HEK293 (cell line): ENCODE measurements at regions not wholly inside any gene's neighbourhood (a gene's known extent, or its start where the extent isn't known, plus 50 kb on each side); places are given as distances from the start of the nearest gene placed in this dataset.

Experiments used
- BCL11A ChIP-seq: fragments of 450-650 bp; formaldehyde crosslinking; IDR thresholded peaks from 2 replicates; pipeline ENCODE4 v1.5.1; 2016; ENCODE audit warnings: low read depth, missing biosample characterization, missing genetic modification characterization
- REST ChIP-seq: fragments of 450-650 bp; formaldehyde crosslinking; IDR thresholded peaks from 2 replicates; pipeline ENCODE4 v1.5.1; 2016; ENCODE audit warnings: missing biosample characterization, missing genetic modification characterization
- SP3 ChIP-seq: fragments of 450-650 bp; formaldehyde crosslinking; IDR thresholded peaks from 2 replicates; pipeline ENCODE4 v1.5.1; 2016; ENCODE audit warnings: missing biosample characterization, missing genetic modification characterization
- WT1 ChIP-seq: fragments of 450-650 bp; formaldehyde crosslinking; IDR thresholded peaks from 2 replicates; pipeline ENCODE4 v1.5.1; 2016; ENCODE audit warnings: missing biosample characterization, missing genetic modification characterization
- YY1 ChIP-seq: fragments of 450-650 bp; formaldehyde crosslinking; IDR thresholded peaks from 2 replicates; pipeline ENCODE4 v1.5.1; 2018; ENCODE audit warnings: missing biosample characterization, missing genetic modification characterization
- ZNF292 ChIP-seq: fragments of 450-650 bp; formaldehyde crosslinking; IDR thresholded peaks from 2 replicates; pipeline ENCODE4 v1.5.1; 2016; ENCODE audit warnings: low read depth, missing biosample characterization, missing genetic modification characterization, borderline replicate concordance
- ZNF501 ChIP-seq: fragments of 450-650 bp; formaldehyde crosslinking; IDR thresholded peaks from 2 replicates; pipeline ENCODE4 v1.5.1; 2016; ENCODE audit warnings: missing biosample characterization, missing genetic modification characterization
- ZNF558 ChIP-seq: fragments of 450-650 bp; formaldehyde crosslinking; IDR thresholded peaks from 2 replicates; pipeline ENCODE4 v1.5.1; 2016; ENCODE audit warnings: missing biosample characterization, missing genetic modification characterization
- ZNF629 ChIP-seq: fragments of 450-650 bp; formaldehyde crosslinking; IDR thresholded peaks from 2 replicates; pipeline ENCODE4 v1.5.1; 2017; ENCODE audit warnings: missing biosample characterization, missing genetic modification characterization
- ZNF677 ChIP-seq: fragments of 450-650 bp; IDR thresholded peaks from 2 replicates; pipeline ENCODE4 v1.5.0; 2018; ENCODE audit warnings: missing biosample characterization, mild to moderate bottlenecking, missing genetic modification characterization, moderate library complexity
- ZNF707 ChIP-seq: fragments of 450-650 bp; formaldehyde crosslinking; IDR thresholded peaks from 2 replicates; pipeline ENCODE4 v1.5.1; 2016; ENCODE audit warnings: missing biosample characterization, missing genetic modification characterization
- TF ChIP-seq, protein P1 (sequence below): fragments of 450-650 bp; formaldehyde crosslinking; IDR thresholded peaks from 2 replicates; pipeline ENCODE4 v1.5.1; 2016; ENCODE audit warnings: missing biosample characterization, missing genetic modification characterization
- TF ChIP-seq, protein P2 (sequence below): sonication (generic); formaldehyde crosslinking; IDR thresholded peaks from 2 replicates; pipeline ENCODE4 v1.8.1; 2022; ENCODE audit warnings: mild to moderate bottlenecking, moderate library complexity, missing genetic modification reagents

- no peak for TF ChIP-seq ZNF677
- TF ChIP-seq, protein P1, sequence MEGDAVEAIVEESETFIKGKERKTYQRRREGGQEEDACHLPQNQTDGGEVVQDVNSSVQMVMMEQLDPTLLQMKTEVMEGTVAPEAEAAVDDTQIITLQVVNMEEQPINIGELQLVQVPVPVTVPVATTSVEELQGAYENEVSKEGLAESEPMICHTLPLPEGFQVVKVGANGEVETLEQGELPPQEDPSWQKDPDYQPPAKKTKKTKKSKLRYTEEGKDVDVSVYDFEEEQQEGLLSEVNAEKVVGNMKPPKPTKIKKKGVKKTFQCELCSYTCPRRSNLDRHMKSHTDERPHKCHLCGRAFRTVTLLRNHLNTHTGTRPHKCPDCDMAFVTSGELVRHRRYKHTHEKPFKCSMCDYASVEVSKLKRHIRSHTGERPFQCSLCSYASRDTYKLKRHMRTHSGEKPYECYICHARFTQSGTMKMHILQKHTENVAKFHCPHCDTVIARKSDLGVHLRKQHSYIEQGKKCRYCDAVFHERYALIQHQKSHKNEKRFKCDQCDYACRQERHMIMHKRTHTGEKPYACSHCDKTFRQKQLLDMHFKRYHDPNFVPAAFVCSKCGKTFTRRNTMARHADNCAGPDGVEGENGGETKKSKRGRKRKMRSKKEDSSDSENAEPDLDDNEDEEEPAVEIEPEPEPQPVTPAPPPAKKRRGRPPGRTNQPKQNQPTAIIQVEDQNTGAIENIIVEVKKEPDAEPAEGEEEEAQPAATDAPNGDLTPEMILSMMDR (tag by site-specific recombination): no peak
- TF ChIP-seq, protein P2, sequence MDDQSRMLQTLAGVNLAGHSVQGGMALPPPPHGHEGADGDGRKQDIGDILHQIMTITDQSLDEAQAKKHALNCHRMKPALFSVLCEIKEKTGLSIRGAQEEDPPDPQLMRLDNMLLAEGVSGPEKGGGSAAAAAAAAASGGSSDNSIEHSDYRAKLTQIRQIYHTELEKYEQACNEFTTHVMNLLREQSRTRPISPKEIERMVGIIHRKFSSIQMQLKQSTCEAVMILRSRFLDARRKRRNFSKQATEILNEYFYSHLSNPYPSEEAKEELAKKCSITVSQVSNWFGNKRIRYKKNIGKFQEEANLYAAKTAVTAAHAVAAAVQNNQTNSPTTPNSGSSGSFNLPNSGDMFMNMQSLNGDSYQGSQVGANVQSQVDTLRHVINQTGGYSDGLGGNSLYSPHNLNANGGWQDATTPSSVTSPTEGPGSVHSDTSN (CRISPR knock-in tag): no peak
- TF ChIP-seq ZNF558: no peak
- no peak for TF ChIP-seq ZNF629 (tag by site-specific recombination)
- no peak for TF ChIP-seq REST (tag by site-specific recombination)
- TF ChIP-seq ZNF292 (tag by site-specific recombination): no peak
- TF ChIP-seq YY1: no peak
- no peak for TF ChIP-seq ZNF707 (tag by site-specific recombination)
- TF ChIP-seq ZNF501 (tag by site-specific recombination): no peak
- TF ChIP-seq SP3 (tag by site-specific recombination): no peak
- no peak for TF ChIP-seq BCL11A
- TF ChIP-seq WT1: no peak
Measured at GRCh38 chr13:39159846-39160370, 121.7 kb downstream of the NHLRC3 start.
